DND-41 (cell line): ENCODE measurements at regions not wholly inside any gene's neighbourhood (a gene's known extent, or its start where the extent isn't known, plus 50 kb on each side); places are given as distances from the start of the nearest gene placed in this dataset.
"Not testable (repeated sequence)": the region's sequence is repeated elsewhere in the genome, so short reads cannot be mapped to it uniquely, and the experiment has no call there.

ENCODE experiments used
- EZH2 ChIP-seq: IDR thresholded peaks from 3 replicates; pipeline ENCODE4 v1.6.1; 2012; ENCODE audit warnings: borderline replicate concordance, low read depth, mild to moderate bottlenecking, moderate library complexity, low read length, inconsistent platforms; ENCODE audit not compliant: severe bottlenecking
- TF ChIP-seq, protein P1 (sequence below): IDR thresholded peaks from 2 replicates; pipeline ENCODE4 v1.5.1; 2012; ENCODE audit warnings: borderline replicate concordance, low read length, moderate library complexity, mild to moderate bottlenecking; ENCODE audit not compliant: poor library complexity, severe bottlenecking; ENCODE audit errors: extremely low read depth

DNA sequence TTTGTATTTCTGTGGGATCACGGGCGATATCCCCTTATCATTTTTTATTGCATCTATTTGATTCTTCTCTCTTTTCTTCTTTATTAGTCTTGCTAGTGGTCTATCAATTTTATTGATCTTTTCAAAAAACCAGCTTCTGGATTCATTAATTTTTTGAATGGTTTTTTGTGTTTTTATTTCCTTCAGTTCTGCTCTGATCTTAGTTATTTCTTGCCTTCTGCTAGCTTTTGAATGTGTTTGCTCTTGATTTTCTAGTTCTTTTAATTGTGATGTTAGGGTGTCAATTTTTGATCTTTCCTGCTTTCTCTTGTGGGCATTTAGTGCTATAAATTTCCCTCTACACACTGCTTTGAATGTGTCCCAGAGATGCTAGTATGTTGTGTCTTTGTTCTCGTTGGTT lies 5270.2 kb upstream of the TPTE start:
- TF ChIP-seq, protein P1, sequence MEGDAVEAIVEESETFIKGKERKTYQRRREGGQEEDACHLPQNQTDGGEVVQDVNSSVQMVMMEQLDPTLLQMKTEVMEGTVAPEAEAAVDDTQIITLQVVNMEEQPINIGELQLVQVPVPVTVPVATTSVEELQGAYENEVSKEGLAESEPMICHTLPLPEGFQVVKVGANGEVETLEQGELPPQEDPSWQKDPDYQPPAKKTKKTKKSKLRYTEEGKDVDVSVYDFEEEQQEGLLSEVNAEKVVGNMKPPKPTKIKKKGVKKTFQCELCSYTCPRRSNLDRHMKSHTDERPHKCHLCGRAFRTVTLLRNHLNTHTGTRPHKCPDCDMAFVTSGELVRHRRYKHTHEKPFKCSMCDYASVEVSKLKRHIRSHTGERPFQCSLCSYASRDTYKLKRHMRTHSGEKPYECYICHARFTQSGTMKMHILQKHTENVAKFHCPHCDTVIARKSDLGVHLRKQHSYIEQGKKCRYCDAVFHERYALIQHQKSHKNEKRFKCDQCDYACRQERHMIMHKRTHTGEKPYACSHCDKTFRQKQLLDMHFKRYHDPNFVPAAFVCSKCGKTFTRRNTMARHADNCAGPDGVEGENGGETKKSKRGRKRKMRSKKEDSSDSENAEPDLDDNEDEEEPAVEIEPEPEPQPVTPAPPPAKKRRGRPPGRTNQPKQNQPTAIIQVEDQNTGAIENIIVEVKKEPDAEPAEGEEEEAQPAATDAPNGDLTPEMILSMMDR, result not testable (repeated sequence)
- not testable (repeated sequence) for TF ChIP-seq EZH2
